ENCODE measurements at regions not wholly inside any gene's neighbourhood (a gene's known extent, or its start where the extent isn't known, plus 50 kb on each side); places are given as distances from the start of the nearest gene placed in this dataset.

DNA sequence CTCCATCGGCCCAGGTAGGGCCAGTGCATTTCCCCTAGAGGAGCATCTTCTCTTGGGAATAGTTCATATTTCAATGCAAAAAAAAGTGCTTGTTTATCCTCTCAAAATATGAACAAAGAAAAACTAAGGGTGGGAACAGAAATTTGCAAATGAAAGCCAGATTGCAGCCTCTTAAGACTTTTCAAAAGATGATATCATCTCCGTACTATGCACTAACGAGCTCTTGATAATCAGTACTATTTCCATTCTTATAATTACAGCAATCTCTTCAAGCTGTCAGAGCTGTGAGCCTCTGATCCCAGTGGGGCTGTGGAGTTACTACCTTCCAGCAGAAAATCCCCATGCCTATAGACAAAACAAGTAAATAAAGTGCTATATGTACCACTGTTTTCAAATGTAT lies 77.1 kb downstream of the SOD2 start:
- no peak overlapping the region for H3K4me3 ChIP-seq (ENCODE audit: control insufficient read depth, low read depth, low read length)
- DNase-seq (ENCODE audit: low read depth), result no peak
- TF ChIP-seq, protein P1, sequence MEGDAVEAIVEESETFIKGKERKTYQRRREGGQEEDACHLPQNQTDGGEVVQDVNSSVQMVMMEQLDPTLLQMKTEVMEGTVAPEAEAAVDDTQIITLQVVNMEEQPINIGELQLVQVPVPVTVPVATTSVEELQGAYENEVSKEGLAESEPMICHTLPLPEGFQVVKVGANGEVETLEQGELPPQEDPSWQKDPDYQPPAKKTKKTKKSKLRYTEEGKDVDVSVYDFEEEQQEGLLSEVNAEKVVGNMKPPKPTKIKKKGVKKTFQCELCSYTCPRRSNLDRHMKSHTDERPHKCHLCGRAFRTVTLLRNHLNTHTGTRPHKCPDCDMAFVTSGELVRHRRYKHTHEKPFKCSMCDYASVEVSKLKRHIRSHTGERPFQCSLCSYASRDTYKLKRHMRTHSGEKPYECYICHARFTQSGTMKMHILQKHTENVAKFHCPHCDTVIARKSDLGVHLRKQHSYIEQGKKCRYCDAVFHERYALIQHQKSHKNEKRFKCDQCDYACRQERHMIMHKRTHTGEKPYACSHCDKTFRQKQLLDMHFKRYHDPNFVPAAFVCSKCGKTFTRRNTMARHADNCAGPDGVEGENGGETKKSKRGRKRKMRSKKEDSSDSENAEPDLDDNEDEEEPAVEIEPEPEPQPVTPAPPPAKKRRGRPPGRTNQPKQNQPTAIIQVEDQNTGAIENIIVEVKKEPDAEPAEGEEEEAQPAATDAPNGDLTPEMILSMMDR (conservative IDR thresholded peaks at IDR 0.05; ENCODE audit: control insufficient read depth, insufficient read depth, low read depth, low read length), result no peak

- no peak for DNase-seq (ENCODE audit: low read depth)
- TF ChIP-seq, protein P1 (conservative IDR thresholded peaks at IDR 0.05; ENCODE audit: control insufficient read depth, insufficient read depth, low read depth, low read length), result no peak
Observed at GRCh38 chr6:159610881-159611280, 82.2 kb downstream of the SOD2 start.

GRCh38 chr6:159609652-159610178 lies 83.3 kb downstream of the SOD2 start:
- DNase-seq (ENCODE audit: low read depth), result peak; percentile 69
- TF ChIP-seq, protein P1 (conservative IDR thresholded peaks at IDR 0.05; ENCODE audit: control insufficient read depth, insufficient read depth, low read depth, low read length), result no peak
- no peak overlapping the region for H3K4me3 ChIP-seq (ENCODE audit: control insufficient read depth, low read depth, low read length)

More at GRCh38 chr6:159610881-159611280, 82.2 kb downstream of the SOD2 start:
- no peak overlapping the region for H3K4me3 ChIP-seq (ENCODE audit: control insufficient read depth, low read depth, low read length)

GRCh38 chr6:159608961-159609651 lies 83.9 kb downstream of the SOD2 start:
- TF ChIP-seq, protein P1 (conservative IDR thresholded peaks at IDR 0.05; ENCODE audit: control insufficient read depth, insufficient read depth, low read depth, low read length), result peak; percentile 89
- H3K4me3 ChIP-seq (ENCODE audit: control insufficient read depth, low read depth, low read length), result no peak overlapping the region
- peak; percentile 58 for DNase-seq (ENCODE audit: low read depth)

- TF ChIP-seq, protein P1 (conservative IDR thresholded peaks at IDR 0.05; ENCODE audit: control insufficient read depth, insufficient read depth, low read depth, low read length), result no peak
Observed at GRCh38 chr6:159606786-159607185, 86.3 kb downstream of the SOD2 start.

GRCh38 chr6:159604443-159604956 lies 88.5 kb downstream of the SOD2 start:
- TF ChIP-seq, protein P1 (conservative IDR thresholded peaks at IDR 0.05; ENCODE audit: control insufficient read depth, insufficient read depth, low read depth, low read length), result no peak
- no peak overlapping the region for H3K4me3 ChIP-seq (ENCODE audit: control insufficient read depth, low read depth, low read length)
- DNase-seq (ENCODE audit: low read depth), result no peak

More at GRCh38 chr6:159606786-159607185, 86.3 kb downstream of the SOD2 start:
- peak; percentile 34 for DNase-seq (ENCODE audit: low read depth)
- H3K4me3 ChIP-seq (ENCODE audit: control insufficient read depth, low read depth, low read length), result no peak overlapping the region

Data from fibroblast of mammary gland (primary cell).